Loucy (cell line): ENCODE measurements at regions not wholly inside any gene's neighbourhood (a gene's known extent, or its start where the extent isn't known, plus 50 kb on each side); places are given as distances from the start of the nearest gene placed in this dataset.

Experiments
- H2AFZ ChIP-seq: fragments of 200-600 bp; sonication (generic); 2 replicates; pipeline ENCODE4 v1.6.0; 2016; ENCODE audit warnings: antibody characterized with exemption, mild to moderate bottlenecking, low read length, moderate library complexity
- H3F3A ChIP-seq: fragments of 200-600 bp; 2 replicates; pipeline ENCODE4 v1.6.0; 2016; ENCODE audit warnings: antibody characterized with exemption, low read depth, mild to moderate bottlenecking
- H3K27me3 ChIP-seq: fragments of 200-600 bp; sonication (generic); 2 replicates; pipeline ENCODE4 v1.6.1; 2014; ENCODE audit warnings: low read length, mild to moderate bottlenecking; ENCODE audit not compliant: insufficient read depth, poor library complexity, severe bottlenecking
- H3K36me3 ChIP-seq: fragments of 200-600 bp; sonication (generic); 2 replicates; pipeline ENCODE4 v1.6.1; 2016; ENCODE audit warnings: low read length; ENCODE audit not compliant: insufficient read depth
- H3K4me1 ChIP-seq: fragments of 200-600 bp; sonication (generic); 2 replicates; pipeline ENCODE4 v1.5.1; 2014; ENCODE audit warnings: low read length, mild to moderate bottlenecking; ENCODE audit not compliant: insufficient read depth, poor library complexity, severe bottlenecking
- H3K4me2 ChIP-seq: fragments of 200-600 bp; sonication (generic); 2 replicates; pipeline ENCODE4 v1.6.0; 2014; ENCODE audit warnings: antibody characterized with exemption, low read length, low read depth, mild to moderate bottlenecking; ENCODE audit not compliant: poor library complexity, severe bottlenecking
- H3K4me3 ChIP-seq: fragments of 200-600 bp; sonication (generic); 2 replicates; pipeline ENCODE4 v1.5.1; 2014; ENCODE audit warnings: low read length, mild to moderate bottlenecking, mixed read lengths; ENCODE audit not compliant: poor library complexity, severe bottlenecking
- H3K79me2 ChIP-seq: fragments of 200-600 bp; sonication (generic); 2 replicates; pipeline ENCODE4 v1.6.1; 2014; ENCODE audit warnings: low read length; ENCODE audit not compliant: insufficient read depth
- H3K9ac ChIP-seq: fragments of 200-600 bp; sonication (generic); 2 replicates; pipeline ENCODE4 v1.6.0; 2014; ENCODE audit warnings: mild to moderate bottlenecking, low read depth, low read length, moderate library complexity; ENCODE audit not compliant: poor library complexity, severe bottlenecking
- H3K9me2 ChIP-seq: fragments of 200-600 bp; sonication (generic); replicated peaks from 2 replicates; pipeline ENCODE4 v1.6.1; 2016; ENCODE audit warnings: low read depth, low read length, mixed read lengths
- H3K9me3 ChIP-seq: fragments of 200-600 bp; sonication (generic); 2 replicates; pipeline ENCODE4 v1.6.1; 2014; ENCODE audit warnings: mild to moderate bottlenecking, antibody characterized with exemption, low read length, low read depth; ENCODE audit not compliant: insufficient read depth
- H4K20me1 ChIP-seq: fragments of 200-600 bp; sonication (generic); 2 replicates; pipeline ENCODE4 v1.6.0; 2014; ENCODE audit warnings: antibody characterized with exemption, low read length, mild to moderate bottlenecking; ENCODE audit not compliant: insufficient read depth, poor library complexity, severe bottlenecking
- EZH2phosphoT487 ChIP-seq: fragments of 200-600 bp; IDR thresholded peaks from 2 replicates; pipeline ENCODE4 v1.6.1; 2018; ENCODE audit warnings: antibody characterized with exemption, mild to moderate bottlenecking, moderate library complexity, borderline replicate concordance
- TF ChIP-seq, protein P1 (sequence below): fragments of 200-600 bp; sonication (generic); conservative IDR thresholded peaks from 2 replicates; pipeline ENCODE4 v1.5.1; 2014; ENCODE audit warnings: mild to moderate bottlenecking, antibody characterized with exemption, low read length

DNA sequence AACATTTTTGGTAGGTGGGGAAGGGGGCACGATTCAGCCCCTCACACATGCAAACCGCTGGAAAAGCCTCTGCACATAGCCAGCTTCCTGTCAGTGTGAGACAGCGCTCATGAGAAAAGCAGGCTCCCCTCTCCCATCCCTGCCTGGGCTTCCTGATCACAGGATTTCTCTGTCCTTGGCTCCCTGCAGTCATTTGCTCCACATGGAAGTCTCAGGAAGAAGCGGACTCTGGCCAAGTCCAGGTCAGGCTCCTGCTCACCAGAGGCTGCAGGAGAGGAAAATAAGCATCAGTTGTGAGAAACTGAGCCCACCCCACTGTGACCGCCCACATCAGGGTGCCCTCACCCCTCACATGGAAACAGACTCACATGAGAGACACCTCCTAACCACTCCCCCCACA, 664.3 kb upstream of the TENM3 start:
- H3K4me2 ChIP-seq, result no peak overlapping the region
- no peaks in the 10 kb centered on the region for H3K36me3 ChIP-seq
- no peaks in the 10 kb centered on the region for H3K4me1 ChIP-seq
- no peak overlapping the region for H2AFZ ChIP-seq
- H3K79me2 ChIP-seq, result no peaks in the 10 kb centered on the region
- H3K9ac ChIP-seq, result no peak overlapping the region
- no peak overlapping the region for H3K4me3 ChIP-seq
- no peaks in the 10 kb centered on the region for H3F3A ChIP-seq
- TF ChIP-seq, protein P1, sequence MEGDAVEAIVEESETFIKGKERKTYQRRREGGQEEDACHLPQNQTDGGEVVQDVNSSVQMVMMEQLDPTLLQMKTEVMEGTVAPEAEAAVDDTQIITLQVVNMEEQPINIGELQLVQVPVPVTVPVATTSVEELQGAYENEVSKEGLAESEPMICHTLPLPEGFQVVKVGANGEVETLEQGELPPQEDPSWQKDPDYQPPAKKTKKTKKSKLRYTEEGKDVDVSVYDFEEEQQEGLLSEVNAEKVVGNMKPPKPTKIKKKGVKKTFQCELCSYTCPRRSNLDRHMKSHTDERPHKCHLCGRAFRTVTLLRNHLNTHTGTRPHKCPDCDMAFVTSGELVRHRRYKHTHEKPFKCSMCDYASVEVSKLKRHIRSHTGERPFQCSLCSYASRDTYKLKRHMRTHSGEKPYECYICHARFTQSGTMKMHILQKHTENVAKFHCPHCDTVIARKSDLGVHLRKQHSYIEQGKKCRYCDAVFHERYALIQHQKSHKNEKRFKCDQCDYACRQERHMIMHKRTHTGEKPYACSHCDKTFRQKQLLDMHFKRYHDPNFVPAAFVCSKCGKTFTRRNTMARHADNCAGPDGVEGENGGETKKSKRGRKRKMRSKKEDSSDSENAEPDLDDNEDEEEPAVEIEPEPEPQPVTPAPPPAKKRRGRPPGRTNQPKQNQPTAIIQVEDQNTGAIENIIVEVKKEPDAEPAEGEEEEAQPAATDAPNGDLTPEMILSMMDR, result no peak
- no peak for TF ChIP-seq EZH2phosphoT487
- no peaks in the 10 kb centered on the region for H4K20me1 ChIP-seq
- no peaks in the 10 kb centered on the region for H3K9me2 ChIP-seq
- 0 out of 2 replicates have a peak, but pooled peaks cover 4% of the 10 kb centered on the region for H3K9me3 ChIP-seq
- H3K27me3 ChIP-seq, result no peaks in the 10 kb centered on the region

DNA sequence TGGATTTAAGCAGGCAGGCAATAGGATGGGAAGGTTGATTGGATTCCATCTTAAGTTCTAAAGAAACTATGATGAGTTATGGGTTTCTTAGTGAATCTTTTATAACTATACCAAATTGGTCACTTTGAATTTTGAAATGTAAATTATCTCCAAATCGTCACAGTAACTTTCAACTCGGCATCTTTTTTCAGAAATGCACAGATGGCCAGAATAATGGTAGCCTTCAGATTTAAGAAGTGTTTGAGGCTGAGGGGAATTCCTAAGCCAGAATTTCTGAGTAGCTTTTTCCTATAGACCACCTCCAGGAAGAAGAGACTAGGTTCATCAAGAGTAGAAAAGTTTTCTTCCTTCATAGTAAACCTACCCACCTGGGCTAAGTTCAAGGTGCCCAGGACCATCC, 663.7 kb upstream of the TENM3 start:
- H3K4me1 ChIP-seq, result no peaks in the 10 kb centered on the region
- H3K9me2 ChIP-seq, result no peaks in the 10 kb centered on the region
- H3K9ac ChIP-seq, result no peak overlapping the region
- no peaks in the 10 kb centered on the region for H3F3A ChIP-seq
- no peaks in the 10 kb centered on the region for H4K20me1 ChIP-seq
- H3K9me3 ChIP-seq, result 0 out of 2 replicates have a peak, but pooled peaks cover 4% of the 10 kb centered on the region
- no peak overlapping the region for H3K4me3 ChIP-seq
- H2AFZ ChIP-seq, result no peak overlapping the region
- no peaks in the 10 kb centered on the region for H3K79me2 ChIP-seq
- H3K27me3 ChIP-seq, result no peaks in the 10 kb centered on the region
- TF ChIP-seq, protein P1, result no peak
- no peak for TF ChIP-seq EZH2phosphoT487
- no peaks in the 10 kb centered on the region for H3K36me3 ChIP-seq
- H3K4me2 ChIP-seq, result no peak overlapping the region

DNA sequence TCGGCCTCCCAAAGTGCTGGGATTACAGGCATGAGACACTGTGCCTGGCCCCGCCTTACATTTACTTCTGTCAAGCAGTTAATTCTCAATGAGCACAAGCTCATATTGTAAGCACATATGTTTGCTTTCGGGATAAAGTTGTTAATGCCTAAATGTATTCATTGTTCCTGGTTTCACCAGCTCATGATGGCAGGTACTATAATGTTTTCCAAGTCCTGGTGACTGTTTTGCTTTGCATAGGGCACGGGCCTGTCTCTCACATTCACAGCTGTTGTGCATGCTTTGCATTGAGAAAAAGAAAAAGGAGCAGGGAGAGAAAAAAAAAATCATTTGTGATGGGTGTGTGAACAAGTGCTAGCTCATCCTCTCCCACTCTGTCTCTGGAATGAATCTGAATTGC, 661.2 kb upstream of the TENM3 start:
- Histone ChIP-seq H3K9me3 (0 out of 2 replicates have a peak, but pooled peaks cover 4% of the 10 kb centered on the region), H3K9me2 (no peaks in the 10 kb centered on the region), H3K4me3 (no peak overlapping the region), H3K79me2 (no peaks in the 10 kb centered on the region), H3K9ac (no peak overlapping the region), H3K4me2 (no peak overlapping the region), H2AFZ (no peak overlapping the region), H3K4me1 (no peaks in the 10 kb centered on the region), H3F3A (no peaks in the 10 kb centered on the region), H3K36me3 (no peaks in the 10 kb centered on the region), H3K27me3 (no peaks in the 10 kb centered on the region), H4K20me1 (no peaks in the 10 kb centered on the region)
- no peak for TF ChIP-seq EZH2phosphoT487
- TF ChIP-seq, protein P1, result no peak
